ENCODE measurements at regions not wholly inside any gene's neighbourhood (a gene's known extent, or its start where the extent isn't known, plus 50 kb on each side); places are given as distances from the start of the nearest gene placed in this dataset.
A peak's percentile ranks its signal among the peaks of the same experiment; 100 is the strongest.

GRCh38 chr10:94129393-94130130, 135.8 kb downstream of the PLCE1 start:
- TF ChIP-seq CTCF (IDR thresholded peaks at IDR 0.05; ENCODE audit: unreplicated experiment) = no peak
- no peak for DNase-seq (ENCODE audit: low spot score, unreplicated experiment)
- no peaks in the 10 kb centered on the region for H3K27me3 Mint-ChIP-seq
- H3K4me3 Mint-ChIP-seq (ENCODE audit: low read depth) = no peak overlapping the region
- H3K36me3 Mint-ChIP-seq (ENCODE audit: insufficient read depth) = peaks cover 9% of the 10 kb centered on the region
- H3K9me3 Mint-ChIP-seq (ENCODE audit: low read depth) = no peaks in the 10 kb centered on the region
- no peak overlapping the region for H3K27ac Mint-ChIP-seq
- peaks cover 8% of the 10 kb centered on the region for H3K4me1 Mint-ChIP-seq (ENCODE audit: low read depth)

- H3K27ac Mint-ChIP-seq = peak overlapping the region; percentile 2
- no peak for DNase-seq (ENCODE audit: low spot score, unreplicated experiment)
- H3K4me3 Mint-ChIP-seq (ENCODE audit: low read depth) = no peak overlapping the region
- H3K36me3 Mint-ChIP-seq (ENCODE audit: insufficient read depth) = peaks cover 9% of the 10 kb centered on the region
- TF ChIP-seq CTCF (IDR thresholded peaks at IDR 0.05; ENCODE audit: unreplicated experiment) = no peak
- H3K27me3 Mint-ChIP-seq = no peaks in the 10 kb centered on the region
- peaks cover 5% of the 10 kb centered on the region for H3K4me1 Mint-ChIP-seq (ENCODE audit: low read depth)
- H3K9me3 Mint-ChIP-seq (ENCODE audit: low read depth) = no peaks in the 10 kb centered on the region
Measured at GRCh38 chr10:94131885-94132284, 138.2 kb downstream of the PLCE1 start.

- peaks cover 5% of the 10 kb centered on the region for H3K4me1 Mint-ChIP-seq (ENCODE audit: low read depth)
- DNase-seq (ENCODE audit: low spot score, unreplicated experiment) = no peak
- no peak overlapping the region for H3K27ac Mint-ChIP-seq
- peaks cover 9% of the 10 kb centered on the region for H3K36me3 Mint-ChIP-seq (ENCODE audit: insufficient read depth)
- no peak overlapping the region for H3K4me3 Mint-ChIP-seq (ENCODE audit: low read depth)
- TF ChIP-seq CTCF (IDR thresholded peaks at IDR 0.05; ENCODE audit: unreplicated experiment) = no peak
- H3K27me3 Mint-ChIP-seq = no peaks in the 10 kb centered on the region
- H3K9me3 Mint-ChIP-seq (ENCODE audit: low read depth) = no peaks in the 10 kb centered on the region
Measured at GRCh38 chr10:94133239-94133638, 139.5 kb downstream of the PLCE1 start.

GRCh38 chr10:94137747-94138146, 144.0 kb downstream of the PLCE1 start:
- H3K27me3 Mint-ChIP-seq = no peaks in the 10 kb centered on the region
- no peaks in the 10 kb centered on the region for H3K4me1 Mint-ChIP-seq (ENCODE audit: low read depth)
- no peak overlapping the region for H3K27ac Mint-ChIP-seq
- no peak for DNase-seq (ENCODE audit: low spot score, unreplicated experiment)
- no peak for TF ChIP-seq CTCF (IDR thresholded peaks at IDR 0.05; ENCODE audit: unreplicated experiment)
- no peaks in the 10 kb centered on the region for H3K9me3 Mint-ChIP-seq (ENCODE audit: low read depth)
- H3K36me3 Mint-ChIP-seq (ENCODE audit: insufficient read depth) = peaks cover 6% of the 10 kb centered on the region
- no peak overlapping the region for H3K4me3 Mint-ChIP-seq (ENCODE audit: low read depth)

- H3K27me3 Mint-ChIP-seq = no peaks in the 10 kb centered on the region
- no peak overlapping the region for H3K27ac Mint-ChIP-seq
- no peaks in the 10 kb centered on the region for H3K9me3 Mint-ChIP-seq (ENCODE audit: low read depth)
- DNase-seq (ENCODE audit: low spot score, unreplicated experiment) = no peak
- H3K4me1 Mint-ChIP-seq (ENCODE audit: low read depth) = no peaks in the 10 kb centered on the region
- TF ChIP-seq CTCF (IDR thresholded peaks at IDR 0.05; ENCODE audit: unreplicated experiment) = no peak
- peaks cover 2% of the 10 kb centered on the region for H3K36me3 Mint-ChIP-seq (ENCODE audit: insufficient read depth)
- H3K4me3 Mint-ChIP-seq (ENCODE audit: low read depth) = no peak overlapping the region
Measured at GRCh38 chr10:94138391-94138790, 144.7 kb downstream of the PLCE1 start.
